Testis (tissue), 2 donors: ENCODE measurements at regions not wholly inside any gene's neighbourhood (a gene's known extent, or its start where the extent isn't known, plus 50 kb on each side); places are given as distances from the start of the nearest gene placed in this dataset.

Source experiments
- POLR2A ChIP-seq: fragments of 450-650 bp; IDR thresholded peaks from one replicate; pipeline ENCODE4 v1.6.1; 2017; ENCODE audit warnings: antibody characterized with exemption, mild to moderate bottlenecking, moderate library complexity
- TF ChIP-seq, protein P1 (sequence below), 3 experiments: fragments of 450-650 bp in 2 of 3; fragments of 200-600 bp in 1 of 3; sonication (generic) in 1 of 3; IDR thresholded peaks; one replicate each; pipeline ENCODE4 v1.5.1; 2016 to 2019; ENCODE audit warnings: antibody characterized with exemption in 3 of 3, mild to moderate bottlenecking in 2 of 3, moderate library complexity in 1 of 3

DNA sequence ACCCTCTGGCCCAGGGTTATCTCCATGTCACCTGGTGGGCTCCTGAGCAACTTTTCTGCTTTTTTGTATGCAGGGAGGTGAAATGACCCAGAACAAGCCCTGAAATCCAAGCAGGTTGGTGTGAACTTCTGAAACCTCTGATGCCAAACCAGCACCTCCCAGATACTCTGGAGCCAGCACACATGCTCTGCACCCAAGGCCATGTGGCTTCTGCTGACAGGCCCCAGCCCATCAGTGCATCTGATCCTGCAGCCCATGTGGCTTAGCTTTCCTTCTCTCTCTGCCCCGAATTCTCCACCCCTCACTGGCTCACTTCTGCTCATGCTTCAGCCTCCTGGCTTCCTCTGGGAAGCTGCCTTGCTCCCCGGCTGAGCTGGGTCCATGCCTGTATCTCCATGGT, 59.3 kb upstream of the RPS6KA2 start:
- TF ChIP-seq, protein P1, sequence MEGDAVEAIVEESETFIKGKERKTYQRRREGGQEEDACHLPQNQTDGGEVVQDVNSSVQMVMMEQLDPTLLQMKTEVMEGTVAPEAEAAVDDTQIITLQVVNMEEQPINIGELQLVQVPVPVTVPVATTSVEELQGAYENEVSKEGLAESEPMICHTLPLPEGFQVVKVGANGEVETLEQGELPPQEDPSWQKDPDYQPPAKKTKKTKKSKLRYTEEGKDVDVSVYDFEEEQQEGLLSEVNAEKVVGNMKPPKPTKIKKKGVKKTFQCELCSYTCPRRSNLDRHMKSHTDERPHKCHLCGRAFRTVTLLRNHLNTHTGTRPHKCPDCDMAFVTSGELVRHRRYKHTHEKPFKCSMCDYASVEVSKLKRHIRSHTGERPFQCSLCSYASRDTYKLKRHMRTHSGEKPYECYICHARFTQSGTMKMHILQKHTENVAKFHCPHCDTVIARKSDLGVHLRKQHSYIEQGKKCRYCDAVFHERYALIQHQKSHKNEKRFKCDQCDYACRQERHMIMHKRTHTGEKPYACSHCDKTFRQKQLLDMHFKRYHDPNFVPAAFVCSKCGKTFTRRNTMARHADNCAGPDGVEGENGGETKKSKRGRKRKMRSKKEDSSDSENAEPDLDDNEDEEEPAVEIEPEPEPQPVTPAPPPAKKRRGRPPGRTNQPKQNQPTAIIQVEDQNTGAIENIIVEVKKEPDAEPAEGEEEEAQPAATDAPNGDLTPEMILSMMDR (IDR thresholded peaks at IDR 0.05), result no peak
- no peak for TF ChIP-seq POLR2A
